ENCODE measurements at regions not wholly inside any gene's neighbourhood (a gene's known extent, or its start where the extent isn't known, plus 50 kb on each side); places are given as distances from the start of the nearest gene placed in this dataset.

GRCh38 chr1:71135571-71135970 is 54.7 kb upstream of the ZRANB2 start:
- Histone ChIP-seq H3K27me3 (ENCODE audit: insufficient read depth) (no peaks in the 10 kb centered on the region), H3K4me2 (no peak overlapping the region), H3K27ac (ENCODE audit: low read depth in 2 of 2, low read length in 1 of 2) (no peak overlapping the region), H3K9ac (no peak overlapping the region), H3K36me3 (replicated peaks in 1 of 2; ENCODE audit: control insufficient read depth in 1 of 2, insufficient read depth in 2 of 2, low read length in 1 of 2) (no peaks in the 10 kb centered on the region), H3K79me2 (ENCODE audit: insufficient read depth) (no peaks in the 10 kb centered on the region), H3K9me3 (no peaks in the 10 kb centered on the region), H2AFZ (ENCODE audit: low read depth) (no peak overlapping the region), H4K20me1 (ENCODE audit: insufficient read depth) (no peaks in the 10 kb centered on the region), H3K4me1 (ENCODE audit: control insufficient read depth in 1 of 2, insufficient read depth in 2 of 2, low read depth in 1 of 2, low read length in 1 of 2) (no peaks in the 10 kb centered on the region), H3F3A (replicated peaks; ENCODE audit: insufficient read depth) (no peaks in the 10 kb centered on the region), H3K4me3 (ENCODE audit: low read depth in 2 of 2, low read length in 1 of 2) (no peak overlapping the region), H3K9me2 (no peaks in the 10 kb centered on the region)
- ChIA-PET CTCF (no interaction called here), POLR2A (no interaction called here)
- 49% methylated on average over 2 of the region's 2 CpGs for WGBS (ENCODE audit: low lambda C conversion rate)
- TF ChIP-seq FOXJ3 (CRISPR knock-in tag; IDR thresholded peaks at IDR 0.05) (no peak), NFIC (IDR thresholded peaks at IDR 0.05; ENCODE audit: borderline replicate concordance) (no peak), EZH2phosphoT487 (IDR thresholded peaks at IDR 0.05; ENCODE audit: borderline replicate concordance, low read depth) (no peak), RCOR1 (IDR thresholded peaks at IDR 0.05; ENCODE audit: low read length) (no peak), ZBTB33 (IDR thresholded peaks at IDR 0.05; ENCODE audit: borderline replicate concordance, low read depth) (no peak), FOXM1 (IDR thresholded peaks at IDR 0.05; ENCODE audit: low read depth) (no peak), SMC3 (IDR thresholded peaks at IDR 0.05; ENCODE audit: low read depth, low read length) (no peak)
- TF ChIP-seq, protein P1, sequence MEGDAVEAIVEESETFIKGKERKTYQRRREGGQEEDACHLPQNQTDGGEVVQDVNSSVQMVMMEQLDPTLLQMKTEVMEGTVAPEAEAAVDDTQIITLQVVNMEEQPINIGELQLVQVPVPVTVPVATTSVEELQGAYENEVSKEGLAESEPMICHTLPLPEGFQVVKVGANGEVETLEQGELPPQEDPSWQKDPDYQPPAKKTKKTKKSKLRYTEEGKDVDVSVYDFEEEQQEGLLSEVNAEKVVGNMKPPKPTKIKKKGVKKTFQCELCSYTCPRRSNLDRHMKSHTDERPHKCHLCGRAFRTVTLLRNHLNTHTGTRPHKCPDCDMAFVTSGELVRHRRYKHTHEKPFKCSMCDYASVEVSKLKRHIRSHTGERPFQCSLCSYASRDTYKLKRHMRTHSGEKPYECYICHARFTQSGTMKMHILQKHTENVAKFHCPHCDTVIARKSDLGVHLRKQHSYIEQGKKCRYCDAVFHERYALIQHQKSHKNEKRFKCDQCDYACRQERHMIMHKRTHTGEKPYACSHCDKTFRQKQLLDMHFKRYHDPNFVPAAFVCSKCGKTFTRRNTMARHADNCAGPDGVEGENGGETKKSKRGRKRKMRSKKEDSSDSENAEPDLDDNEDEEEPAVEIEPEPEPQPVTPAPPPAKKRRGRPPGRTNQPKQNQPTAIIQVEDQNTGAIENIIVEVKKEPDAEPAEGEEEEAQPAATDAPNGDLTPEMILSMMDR (IDR thresholded peaks at IDR 0.05), result no peak
- no peak for DNase-seq
